ENCODE measurements at regions not wholly inside any gene's neighbourhood (a gene's known extent, or its start where the extent isn't known, plus 50 kb on each side); places are given as distances from the start of the nearest gene placed in this dataset.

- DNase-seq (ENCODE audit: low read depth, low spot score), result no peak
- RAD21 ChIA-PET (ENCODE audit: low non-redundant PET in 1 of 2, low total read pairs in 2 of 2, uncharacterized antibody in 2 of 2, unreplicated experiment in 2 of 2), result no interaction called here
- BruUV-seq (replicated peaks), result no TSS peak
- H3K4me2 ChIP-seq (ENCODE audit: low read length), result no peak overlapping the region
- POLR2A ChIA-PET, result no interaction called here
- intact Hi-C loops (cut with micrococcal nuclease), result no loop called here
- H3K27ac ChIP-seq (ENCODE audit: low read depth, low read length), result no peak overlapping the region
- no peak overlapping the region for H2AFZ ChIP-seq (ENCODE audit: low read depth, low read length, poor library complexity, severe bottlenecking)
- no peak for ATAC-seq
- H3K9me2 ChIP-seq (ENCODE audit: insufficient read depth), result no peaks in the 10 kb centered on the region
- TF ChIP-seq MAX (IDR thresholded peaks at IDR 0.05), result no peak
- no peak for TF ChIP-seq POLR2A (IDR thresholded peaks at IDR 0.05; ENCODE audit: borderline replicate concordance, extremely low read depth, insufficient read depth, insufficient read length)
- no peak for TF ChIP-seq EGR1 (IDR thresholded peaks at IDR 0.05; ENCODE audit: low read depth)
- no peak for TF ChIP-seq CTCF (IDR thresholded peaks at IDR 0.05 in 2 of 3, conservative IDR thresholded peaks at IDR 0.05 in 1 of 3; ENCODE audit: borderline replicate concordance in 1 of 3, insufficient read depth in 1 of 3, low read depth in 2 of 3, low read length in 2 of 3)
- no peak for TF ChIP-seq SP1 (IDR thresholded peaks at IDR 0.05; ENCODE audit: low read depth)
- no peak for TF ChIP-seq JUND (IDR thresholded peaks at IDR 0.05)
- TF ChIP-seq TCF7L2 (IDR thresholded peaks at IDR 0.05; ENCODE audit: borderline replicate concordance, extremely low read depth, insufficient read depth, insufficient read length), result no peak
- no peak for TF ChIP-seq REST (IDR thresholded peaks at IDR 0.05; ENCODE audit: low read depth)
- no peak for TF ChIP-seq ZBTB33 (IDR thresholded peaks at IDR 0.05; ENCODE audit: extremely low read depth, insufficient replicate concordance, low read length)
- no peak for TF ChIP-seq RAD21 (IDR thresholded peaks at IDR 0.05; ENCODE audit: low read depth)
- TF ChIP-seq POLR2AphosphoS5 (IDR thresholded peaks at IDR 0.05; ENCODE audit: low read depth, low read length), result no peak
- TF ChIP-seq SIN3A (IDR thresholded peaks at IDR 0.05; ENCODE audit: low read depth), result no peak
- H3K4me3 ChIP-seq (replicated peaks in 1 of 2; ENCODE audit: low read depth in 1 of 2, low read length in 2 of 2), result no peak overlapping the region
- H3K9me3 ChIP-seq (ENCODE audit: control insufficient read depth in 1 of 2, insufficient read depth in 1 of 2, low read depth in 1 of 2, low read length in 2 of 2), result no peaks in the 10 kb centered on the region
- CTCF ChIA-PET, result no interaction called here
- H3K9ac ChIP-seq (ENCODE audit: low read length), result no peak overlapping the region
- H3K79me2 ChIP-seq (ENCODE audit: insufficient read depth, low read length), result no peaks in the 10 kb centered on the region
- H4K20me1 ChIP-seq (ENCODE audit: insufficient read depth), result no peaks in the 10 kb centered on the region
- no peaks in the 10 kb centered on the region for H3K4me1 ChIP-seq (ENCODE audit: control insufficient read depth in 1 of 2, insufficient read depth in 2 of 2, low read length in 2 of 2)
- H3K27me3 ChIP-seq (ENCODE audit: insufficient read depth, low read length), result no peaks in the 10 kb centered on the region
- no peaks in the 10 kb centered on the region for H3K36me3 ChIP-seq (ENCODE audit: control insufficient read depth in 1 of 2, insufficient read depth in 2 of 2, low read length in 2 of 2)
Observed at GRCh38 chr7:41832941-41833340, 130.1 kb upstream of the INHBA start.
